ENCODE measurements at regions not wholly inside any gene's neighbourhood (a gene's known extent, or its start where the extent isn't known, plus 50 kb on each side); places are given as distances from the start of the nearest gene placed in this dataset.

DNA sequence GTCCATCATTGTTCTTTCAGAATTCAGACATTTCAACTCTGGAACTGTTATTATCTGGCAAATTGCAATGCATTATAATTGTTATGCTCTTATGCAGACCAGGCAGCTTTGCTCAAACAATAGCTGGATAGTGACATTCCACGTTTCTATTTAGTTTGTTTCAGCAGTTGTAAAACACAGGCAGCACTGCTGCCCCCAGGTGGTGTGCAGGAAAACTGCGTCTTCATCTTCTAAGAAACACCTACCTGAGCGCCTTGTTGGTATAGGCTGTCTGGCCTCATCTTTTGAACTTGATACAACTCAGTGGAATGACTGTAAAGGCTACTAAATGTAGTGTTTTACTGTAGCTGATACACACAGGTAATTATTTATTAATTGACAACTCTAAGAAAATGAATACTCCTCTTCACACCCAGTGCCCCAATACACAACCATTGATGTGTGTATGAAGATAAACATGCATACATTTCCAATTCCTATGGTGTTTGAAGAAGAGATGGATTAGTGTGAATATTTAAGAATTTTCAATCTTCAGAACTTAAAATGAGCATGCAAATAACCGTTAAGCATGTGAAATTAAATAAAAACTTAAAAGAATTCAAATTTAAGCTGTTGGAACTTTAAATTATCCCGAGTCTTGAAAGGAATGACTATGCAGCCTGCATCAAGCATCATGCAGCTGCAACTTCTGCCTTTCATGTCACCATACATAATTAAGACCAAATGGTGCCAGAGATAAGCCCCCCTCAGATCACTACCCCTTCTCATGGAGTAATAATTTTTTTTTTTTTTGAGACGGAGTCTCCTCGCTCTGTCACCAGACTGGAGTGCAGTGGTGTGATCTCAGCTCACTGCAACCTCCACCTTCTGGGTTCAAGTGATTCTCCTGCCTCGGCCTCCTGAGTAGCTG lies 85.6 kb downstream of the CD8B2 start:
- no peak overlapping the region for H3K4me3 ChIP-seq (ENCODE audit: low read depth, low read length)
- no peak for DNase-seq (ENCODE audit: low read depth)
- TF ChIP-seq, protein P1, sequence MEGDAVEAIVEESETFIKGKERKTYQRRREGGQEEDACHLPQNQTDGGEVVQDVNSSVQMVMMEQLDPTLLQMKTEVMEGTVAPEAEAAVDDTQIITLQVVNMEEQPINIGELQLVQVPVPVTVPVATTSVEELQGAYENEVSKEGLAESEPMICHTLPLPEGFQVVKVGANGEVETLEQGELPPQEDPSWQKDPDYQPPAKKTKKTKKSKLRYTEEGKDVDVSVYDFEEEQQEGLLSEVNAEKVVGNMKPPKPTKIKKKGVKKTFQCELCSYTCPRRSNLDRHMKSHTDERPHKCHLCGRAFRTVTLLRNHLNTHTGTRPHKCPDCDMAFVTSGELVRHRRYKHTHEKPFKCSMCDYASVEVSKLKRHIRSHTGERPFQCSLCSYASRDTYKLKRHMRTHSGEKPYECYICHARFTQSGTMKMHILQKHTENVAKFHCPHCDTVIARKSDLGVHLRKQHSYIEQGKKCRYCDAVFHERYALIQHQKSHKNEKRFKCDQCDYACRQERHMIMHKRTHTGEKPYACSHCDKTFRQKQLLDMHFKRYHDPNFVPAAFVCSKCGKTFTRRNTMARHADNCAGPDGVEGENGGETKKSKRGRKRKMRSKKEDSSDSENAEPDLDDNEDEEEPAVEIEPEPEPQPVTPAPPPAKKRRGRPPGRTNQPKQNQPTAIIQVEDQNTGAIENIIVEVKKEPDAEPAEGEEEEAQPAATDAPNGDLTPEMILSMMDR (IDR thresholded peaks at IDR 0.05; ENCODE audit: insufficient read depth, low read depth, low read length) = peak; percentile 46

DNA sequence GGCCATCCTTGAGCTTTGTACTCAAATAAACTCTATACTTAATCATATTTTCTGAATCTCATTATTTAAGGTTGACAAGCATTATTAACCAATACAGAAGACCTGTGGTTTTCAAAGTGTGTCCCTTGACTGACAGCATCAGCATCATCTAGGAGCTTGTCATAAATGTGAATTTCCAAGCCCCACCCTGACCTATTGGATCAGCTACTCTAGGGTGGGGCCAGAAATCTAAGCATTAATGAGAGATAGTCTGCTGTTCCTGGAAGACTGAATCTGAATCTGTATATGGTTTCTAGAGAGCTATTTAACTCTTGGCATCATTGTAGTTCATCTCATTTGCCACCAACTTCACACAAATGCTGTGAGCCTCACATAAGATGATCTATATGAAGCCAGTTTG lies 86.6 kb downstream of the CD8B2 start:
- DNase-seq (ENCODE audit: low read depth) = no peak
- no peak overlapping the region for H3K4me3 ChIP-seq (ENCODE audit: low read depth, low read length)
- TF ChIP-seq, protein P1 (IDR thresholded peaks at IDR 0.05; ENCODE audit: insufficient read depth, low read depth, low read length) = no peak

DNA sequence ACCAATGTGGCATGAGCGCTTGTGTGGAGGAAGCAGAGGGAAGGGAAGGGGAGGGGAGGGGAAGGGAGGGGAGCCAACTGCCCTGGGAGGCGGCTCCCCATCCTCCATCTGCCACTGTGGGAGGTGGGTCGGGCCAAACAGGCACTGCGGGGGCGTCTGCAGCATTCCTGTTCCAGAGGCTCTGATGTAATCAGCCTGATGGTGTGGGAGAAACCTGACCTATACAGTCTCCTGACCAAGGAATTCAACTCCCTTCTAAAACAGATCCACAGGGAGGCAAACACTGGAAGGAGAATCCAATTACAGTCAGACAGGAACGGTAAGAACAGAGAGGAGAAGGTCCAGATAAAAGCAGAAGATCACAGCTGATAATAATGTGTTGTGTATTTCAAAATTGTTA lies 88.8 kb downstream of the CD8B2 start:
- no peak overlapping the region for H3K4me3 ChIP-seq (ENCODE audit: low read depth, low read length)
- TF ChIP-seq, protein P1 (IDR thresholded peaks at IDR 0.05; ENCODE audit: insufficient read depth, low read depth, low read length) = no peak
- peak; percentile 86 for DNase-seq (ENCODE audit: low read depth)

DNA sequence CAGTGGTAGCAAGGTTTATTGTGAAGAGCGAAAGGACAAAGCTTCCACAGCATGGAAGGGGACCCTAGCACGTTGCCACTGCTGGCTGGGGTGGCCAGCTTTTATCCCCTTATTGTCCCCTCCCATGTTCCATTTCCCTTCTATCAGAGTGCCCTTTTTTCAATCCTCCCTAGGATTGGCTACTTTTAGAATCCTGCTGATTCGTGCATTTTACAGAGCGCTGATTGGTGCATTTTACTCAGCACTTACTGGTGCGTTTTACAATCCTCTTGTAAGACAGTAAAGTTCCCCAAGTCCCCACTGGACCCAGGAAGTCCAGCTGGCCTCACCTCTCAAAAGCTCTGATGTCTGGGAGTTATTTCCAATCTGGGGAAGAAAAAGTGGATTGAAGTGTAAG lies 90.1 kb downstream of the CD8B2 start:
- no peak overlapping the region for H3K4me3 ChIP-seq (ENCODE audit: low read depth, low read length)
- TF ChIP-seq, protein P1 (IDR thresholded peaks at IDR 0.05; ENCODE audit: insufficient read depth, low read depth, low read length) = no peak
- DNase-seq (ENCODE audit: low read depth) = no peak

DNA sequence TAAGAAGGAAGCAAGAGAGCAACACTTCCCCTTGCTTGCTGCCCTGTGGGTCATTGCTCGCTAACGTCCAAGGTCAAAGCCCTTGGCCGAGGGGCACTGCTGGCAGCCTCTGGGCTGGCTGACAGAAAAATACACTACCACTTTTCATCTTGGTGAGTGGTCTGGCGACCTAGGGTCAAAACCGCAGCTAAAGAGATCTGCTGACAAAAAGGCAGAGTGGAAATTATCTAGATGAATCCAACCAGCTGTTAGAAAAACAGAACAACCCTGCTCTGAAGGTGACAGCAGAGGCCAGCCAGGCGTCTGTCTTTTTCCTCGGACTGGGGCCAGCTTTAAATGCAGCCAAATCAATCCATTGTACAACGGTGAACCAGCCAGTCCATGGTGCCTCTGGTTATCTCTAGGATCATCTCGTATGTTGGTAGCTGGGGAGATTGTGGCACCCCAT lies 92.6 kb downstream of the CD8B2 start:
- DNase-seq (ENCODE audit: low read depth) = no peak
- H3K4me3 ChIP-seq (ENCODE audit: low read depth, low read length) = no peak overlapping the region
- TF ChIP-seq, protein P1 (IDR thresholded peaks at IDR 0.05; ENCODE audit: insufficient read depth, low read depth, low read length) = no peak

DNA sequence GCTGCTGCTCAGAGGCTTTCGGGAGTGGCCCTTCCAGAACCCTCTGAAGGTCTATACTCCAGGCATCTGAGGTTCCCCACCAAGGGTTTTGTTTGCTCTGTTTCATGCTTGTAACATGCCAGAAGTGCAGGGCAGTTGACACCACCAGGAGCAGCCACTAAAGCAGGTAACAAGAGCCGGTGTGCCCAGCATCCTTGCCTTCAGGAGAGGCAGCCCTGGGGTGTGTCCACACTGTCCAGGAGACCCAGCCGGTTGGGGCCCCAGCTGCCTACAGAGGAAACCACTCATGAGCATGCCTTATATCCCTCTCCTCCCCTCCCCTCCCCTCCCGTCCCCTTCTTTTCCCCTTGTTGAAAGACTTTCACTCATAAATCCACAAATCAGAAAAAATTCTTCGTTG lies 93.1 kb downstream of the CD8B2 start:
- no peak for DNase-seq (ENCODE audit: low read depth)
- no peak overlapping the region for H3K4me3 ChIP-seq (ENCODE audit: low read depth, low read length)
- TF ChIP-seq, protein P1 (IDR thresholded peaks at IDR 0.05; ENCODE audit: insufficient read depth, low read depth, low read length) = no peak

Measured in fibroblast of villous mesenchyme (primary cell).